ENCODE measurements at regions not wholly inside any gene's neighbourhood (a gene's known extent, or its start where the extent isn't known, plus 50 kb on each side); places are given as distances from the start of the nearest gene placed in this dataset.

- H3K27ac ChIP-seq (ENCODE audit: low read length in 2 of 2) = no peak overlapping the region
- TF ChIP-seq EZH2 (IDR thresholded peaks at IDR 0.05; ENCODE audit: borderline replicate concordance, insufficient read depth, low read depth, low read length, poor library complexity, severe bottlenecking) = no peak
- no peak for TF ChIP-seq CTCF (IDR thresholded peaks at IDR 0.05)
- no peaks in the 10 kb centered on the region for H4K20me1 ChIP-seq (ENCODE audit: control insufficient read depth, insufficient read depth, low read length, poor library complexity, severe bottlenecking)
- H3K9me3 ChIP-seq (ENCODE audit: control extremely low read depth in 1 of 3, control insufficient read depth in 2 of 3, insufficient read depth in 1 of 3, low read length in 2 of 3) = no peaks in the 10 kb centered on the region
- no peaks in the 10 kb centered on the region for H3K27me3 ChIP-seq (replicated peaks in 1 of 4; ENCODE audit: control extremely low read depth in 1 of 4, control insufficient read depth in 3 of 4, insufficient read depth in 4 of 4, low read length in 3 of 4)
- no peak overlapping the region for H3K4me3 ChIP-seq (ENCODE audit: control extremely low read depth in 1 of 5, extremely low read depth in 1 of 5, insufficient read depth in 1 of 5, low read depth in 2 of 5, low read length in 4 of 5)
- Mint-ChIP-seq H3K9me3 (ENCODE audit: insufficient read depth) (no peaks in the 10 kb centered on the region), H3K4me3 (no peak overlapping the region), H3K4me1 (no peaks in the 10 kb centered on the region), H3K27ac (no peak overlapping the region), H3K27me3 (no peaks in the 10 kb centered on the region)
- DNase-seq = no peak
- ChIA-PET POLR2A (no interaction called here), CTCF (no interaction called here)
- no peaks in the 10 kb centered on the region for H3K36me3 ChIP-seq (replicated peaks in 1 of 2; ENCODE audit: control extremely low read depth in 1 of 2, control insufficient read depth in 1 of 2, extremely low read depth in 1 of 2, insufficient read depth in 2 of 2, low read length in 1 of 2)
- H3K9ac ChIP-seq (ENCODE audit: low read length) = no peak overlapping the region
- intact Hi-C loops (cut with micrococcal nuclease) = no loop called here
- no peak overlapping the region for H3K4me2 ChIP-seq (replicated peaks; ENCODE audit: low read depth, low read length, poor library complexity, severe bottlenecking)
- H3K4me1 ChIP-seq (ENCODE audit: control insufficient read depth in 2 of 2, insufficient read depth in 2 of 2, low read length in 2 of 2) = no peaks in the 10 kb centered on the region
- ATAC-seq (ENCODE audit: low read depth) = no peak
- no peaks in the 10 kb centered on the region for H3K79me2 ChIP-seq (ENCODE audit: control insufficient read depth, insufficient read depth, low read length)
- no peak overlapping the region for H2AFZ ChIP-seq (ENCODE audit: insufficient read depth, low read depth, low read length, poor library complexity, severe bottlenecking)
These were observed 158.5 kb upstream of the PRMT6 start for GRCh38 chr1:106897976-106898375.

- Mint-ChIP-seq H3K27ac (no peak overlapping the region), H3K9me3 (ENCODE audit: insufficient read depth) (no peaks in the 10 kb centered on the region), H3K4me3 (no peak overlapping the region), H3K4me1 (no peaks in the 10 kb centered on the region), H3K27me3 (no peaks in the 10 kb centered on the region)
- no peaks in the 10 kb centered on the region for H3K79me2 ChIP-seq (ENCODE audit: control insufficient read depth, insufficient read depth, low read length)
- WGBS (ENCODE audit: insufficient coverage) = no CpG with 5 or more reads among the region's 4 CpGs
- H3K4me3 ChIP-seq (ENCODE audit: control extremely low read depth in 1 of 5, extremely low read depth in 1 of 5, insufficient read depth in 1 of 5, low read depth in 2 of 5, low read length in 4 of 5) = no peak overlapping the region
- no peak overlapping the region for H2AFZ ChIP-seq (ENCODE audit: insufficient read depth, low read depth, low read length, poor library complexity, severe bottlenecking)
- CTCF ChIA-PET = no interaction called here
- intact Hi-C loops (cut with micrococcal nuclease) = no loop called here
- POLR2A ChIA-PET = no interaction called here
- H3K36me3 ChIP-seq (replicated peaks in 1 of 2; ENCODE audit: control extremely low read depth in 1 of 2, control insufficient read depth in 1 of 2, extremely low read depth in 1 of 2, insufficient read depth in 2 of 2, low read length in 1 of 2) = no peaks in the 10 kb centered on the region
- ATAC-seq (ENCODE audit: low read depth) (no peak), DNase-seq (no peak)
- H3K9ac ChIP-seq (ENCODE audit: low read length) = no peak overlapping the region
- TF ChIP-seq EZH2 (IDR thresholded peaks at IDR 0.05; ENCODE audit: borderline replicate concordance, insufficient read depth, low read depth, low read length, poor library complexity, severe bottlenecking) (no peak), CTCF (IDR thresholded peaks at IDR 0.05) (no peak)
- H3K27ac ChIP-seq (ENCODE audit: low read length in 2 of 2) = no peak overlapping the region
- no peaks in the 10 kb centered on the region for H3K9me3 ChIP-seq (ENCODE audit: control extremely low read depth in 1 of 3, control insufficient read depth in 2 of 3, insufficient read depth in 1 of 3, low read length in 2 of 3)
- H4K20me1 ChIP-seq (ENCODE audit: control insufficient read depth, insufficient read depth, low read length, poor library complexity, severe bottlenecking) = no peaks in the 10 kb centered on the region
- no peak overlapping the region for H3K4me2 ChIP-seq (replicated peaks; ENCODE audit: low read depth, low read length, poor library complexity, severe bottlenecking)
- no peaks in the 10 kb centered on the region for H3K27me3 ChIP-seq (replicated peaks in 1 of 4; ENCODE audit: control extremely low read depth in 1 of 4, control insufficient read depth in 3 of 4, insufficient read depth in 4 of 4, low read length in 3 of 4)
- H3K4me1 ChIP-seq (ENCODE audit: control insufficient read depth in 2 of 2, insufficient read depth in 2 of 2, low read length in 2 of 2) = no peaks in the 10 kb centered on the region
These were observed 156.8 kb upstream of the PRMT6 start for GRCh38 chr1:106899644-106900043.
